Kidney epithelial cell (primary cell): ENCODE measurements at regions not wholly inside any gene's neighbourhood (a gene's known extent, or its start where the extent isn't known, plus 50 kb on each side); places are given as distances from the start of the nearest gene placed in this dataset.

Experiments used
- DNase-seq: peaks from one replicate; pipeline ENCODE4 v3.0.0-alpha.2; 2010; ENCODE audit warnings: low read depth
- H3K27me3 ChIP-seq: 2 replicates; pipeline ENCODE4 v1.6.0; 2011; ENCODE audit warnings: low read length; ENCODE audit not compliant: control insufficient read depth, insufficient read depth
- H3K36me3 ChIP-seq: 2 replicates; pipeline ENCODE4 v1.5.1; 2011; ENCODE audit warnings: low read length; ENCODE audit not compliant: control insufficient read depth, insufficient read depth
- H3K4me3 ChIP-seq: 2 replicates; pipeline ENCODE4 v1.5.1; 2011; ENCODE audit warnings: low read depth, mild to moderate bottlenecking, control low read depth, low read length
- TF ChIP-seq, protein P1 (sequence below): IDR thresholded peaks from 2 replicates; pipeline ENCODE4 v1.5.1; 2011; ENCODE audit warnings: mild to moderate bottlenecking, moderate library complexity, low read length, control low read depth, inconsistent platforms; ENCODE audit not compliant: insufficient read depth, poor library complexity, severe bottlenecking

DNA sequence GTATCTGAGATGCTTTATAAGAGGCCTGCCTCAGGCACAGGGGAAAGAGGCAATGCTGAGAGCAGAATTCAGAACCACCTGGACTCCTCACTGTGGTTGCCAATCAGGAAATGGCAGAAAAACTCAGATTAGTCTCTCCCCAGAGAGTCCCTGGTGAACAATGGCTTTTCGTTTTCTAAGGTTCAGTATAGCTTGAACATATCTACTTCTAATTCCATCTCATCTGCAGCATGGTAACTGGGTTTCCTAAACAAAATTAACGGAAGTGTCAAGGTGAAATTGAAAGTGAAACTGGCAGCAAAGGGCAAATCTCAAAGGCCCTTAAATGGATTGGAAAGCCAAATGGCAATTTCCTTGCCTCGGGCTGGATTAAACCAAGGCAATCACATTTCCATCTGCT is 480.2 kb upstream of the ACVR2A start:
- no peak for DNase-seq
- TF ChIP-seq, protein P1, sequence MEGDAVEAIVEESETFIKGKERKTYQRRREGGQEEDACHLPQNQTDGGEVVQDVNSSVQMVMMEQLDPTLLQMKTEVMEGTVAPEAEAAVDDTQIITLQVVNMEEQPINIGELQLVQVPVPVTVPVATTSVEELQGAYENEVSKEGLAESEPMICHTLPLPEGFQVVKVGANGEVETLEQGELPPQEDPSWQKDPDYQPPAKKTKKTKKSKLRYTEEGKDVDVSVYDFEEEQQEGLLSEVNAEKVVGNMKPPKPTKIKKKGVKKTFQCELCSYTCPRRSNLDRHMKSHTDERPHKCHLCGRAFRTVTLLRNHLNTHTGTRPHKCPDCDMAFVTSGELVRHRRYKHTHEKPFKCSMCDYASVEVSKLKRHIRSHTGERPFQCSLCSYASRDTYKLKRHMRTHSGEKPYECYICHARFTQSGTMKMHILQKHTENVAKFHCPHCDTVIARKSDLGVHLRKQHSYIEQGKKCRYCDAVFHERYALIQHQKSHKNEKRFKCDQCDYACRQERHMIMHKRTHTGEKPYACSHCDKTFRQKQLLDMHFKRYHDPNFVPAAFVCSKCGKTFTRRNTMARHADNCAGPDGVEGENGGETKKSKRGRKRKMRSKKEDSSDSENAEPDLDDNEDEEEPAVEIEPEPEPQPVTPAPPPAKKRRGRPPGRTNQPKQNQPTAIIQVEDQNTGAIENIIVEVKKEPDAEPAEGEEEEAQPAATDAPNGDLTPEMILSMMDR = no peak
- H3K27me3 ChIP-seq = no peaks in the 10 kb centered on the region
- H3K4me3 ChIP-seq = no peak overlapping the region
- no peaks in the 10 kb centered on the region for H3K36me3 ChIP-seq

DNA sequence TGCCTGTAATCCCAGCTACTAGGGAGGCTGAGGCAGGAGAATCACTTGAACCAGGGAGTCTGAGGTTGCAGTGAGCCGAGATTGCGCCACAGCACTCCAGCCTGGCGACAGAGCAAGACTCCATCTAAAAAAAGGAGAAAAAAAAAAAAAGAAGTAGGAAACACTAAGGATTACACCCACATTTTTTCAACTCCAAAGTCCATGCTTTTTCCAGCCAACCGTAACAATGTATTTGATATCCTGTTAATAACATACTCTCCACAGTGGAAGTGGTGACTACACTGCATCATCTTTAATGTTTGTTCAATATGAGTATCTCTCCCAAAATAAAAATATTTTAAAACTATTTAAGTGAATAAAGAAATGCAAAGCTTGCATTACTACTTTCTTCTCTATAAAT is 481.6 kb upstream of the ACVR2A start:
- no peaks in the 10 kb centered on the region for H3K27me3 ChIP-seq
- no peak overlapping the region for H3K4me3 ChIP-seq
- TF ChIP-seq, protein P1 = no peak
- no peak for DNase-seq
- no peaks in the 10 kb centered on the region for H3K36me3 ChIP-seq

DNA sequence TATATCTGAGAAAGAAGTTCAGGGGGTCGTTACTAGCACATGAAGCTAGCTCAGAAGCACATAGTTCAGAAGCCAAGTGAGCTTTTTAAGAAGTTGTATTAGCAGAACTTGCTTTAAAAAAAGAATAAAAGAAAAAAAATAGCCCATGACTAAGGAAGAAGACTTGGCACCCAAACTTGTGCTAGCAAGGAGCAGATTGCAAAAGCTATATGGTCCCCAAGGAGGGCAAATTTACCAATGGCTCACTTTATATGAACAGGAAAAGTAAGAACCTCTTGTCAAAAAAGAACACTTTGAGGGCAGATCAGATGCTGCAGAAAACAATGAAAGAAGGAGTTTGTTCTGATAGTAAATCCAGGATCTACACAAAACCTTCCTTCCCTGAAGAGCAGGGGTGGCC is 486.5 kb upstream of the ACVR2A start:
- no peaks in the 10 kb centered on the region for H3K36me3 ChIP-seq
- TF ChIP-seq, protein P1 = no peak
- DNase-seq = no peak
- no peak overlapping the region for H3K4me3 ChIP-seq
- H3K27me3 ChIP-seq = no peaks in the 10 kb centered on the region

DNA sequence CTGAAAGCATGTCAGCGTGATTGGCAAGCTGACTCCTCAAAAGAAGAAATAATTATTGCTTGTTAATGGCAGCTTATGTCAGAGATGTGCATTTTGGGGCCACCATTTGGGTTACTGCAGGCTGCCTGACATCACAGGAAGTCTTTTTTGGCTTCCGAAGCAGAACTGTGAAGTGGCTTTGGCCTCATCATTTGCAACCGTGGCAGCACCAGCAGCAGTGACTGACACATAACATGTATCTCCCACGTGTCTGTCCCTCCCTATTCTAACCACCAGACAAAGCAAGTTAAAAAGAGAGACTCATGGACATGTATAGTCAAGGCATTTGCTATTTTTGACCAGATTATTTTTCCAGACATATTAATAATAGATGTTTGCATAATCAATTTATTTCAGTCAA is 488.7 kb upstream of the ACVR2A start:
- DNase-seq = no peak
- TF ChIP-seq, protein P1 = no peak
- no peaks in the 10 kb centered on the region for H3K36me3 ChIP-seq
- no peaks in the 10 kb centered on the region for H3K27me3 ChIP-seq
- H3K4me3 ChIP-seq = no peak overlapping the region

DNA sequence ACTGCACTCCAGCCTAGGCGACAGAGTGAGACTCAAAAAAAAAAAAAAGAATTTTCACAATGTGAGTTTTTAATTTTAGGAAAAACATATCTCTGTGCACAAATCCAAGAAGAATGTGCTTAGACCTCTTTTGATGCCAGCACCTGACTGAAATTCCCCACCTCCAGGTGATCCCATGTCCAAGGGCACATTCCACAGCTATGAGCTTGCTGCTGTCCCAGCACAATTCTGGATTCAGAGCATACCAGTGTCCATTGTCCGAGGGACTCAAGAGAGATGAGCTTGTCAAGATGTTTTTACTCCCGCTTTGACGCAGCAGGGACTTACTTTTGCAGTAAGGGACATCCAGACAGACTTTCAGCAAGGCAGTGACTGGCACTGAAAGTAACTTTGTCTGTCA is 489.1 kb upstream of the ACVR2A start:
- Histone ChIP-seq H3K36me3 (no peaks in the 10 kb centered on the region), H3K4me3 (no peak overlapping the region), H3K27me3 (no peaks in the 10 kb centered on the region)
- DNase-seq = no peak
- TF ChIP-seq, protein P1 = no peak

DNA sequence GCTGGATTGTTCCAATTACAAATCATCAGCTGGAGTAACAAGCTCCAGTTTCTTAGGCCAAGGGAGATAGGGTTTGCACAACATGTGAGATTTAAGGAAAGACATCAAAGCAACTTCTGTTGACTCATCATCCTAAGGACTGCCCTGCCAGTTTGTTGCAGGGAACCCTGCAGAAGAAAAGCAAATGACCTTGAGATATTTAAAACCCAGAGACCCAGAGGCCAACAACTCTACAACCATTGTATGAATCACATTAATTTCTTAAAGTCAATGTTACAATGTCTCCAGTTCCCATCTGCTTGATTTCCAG is 491.8 kb upstream of the ACVR2A start:
- Histone ChIP-seq H3K27me3 (no peaks in the 10 kb centered on the region), H3K36me3 (no peaks in the 10 kb centered on the region), H3K4me3 (no peak overlapping the region)
- DNase-seq = no peak
- TF ChIP-seq, protein P1 = no peak
